ENCODE measurements at regions not wholly inside any gene's neighbourhood (a gene's known extent, or its start where the extent isn't known, plus 50 kb on each side); places are given as distances from the start of the nearest gene placed in this dataset.

DNA sequence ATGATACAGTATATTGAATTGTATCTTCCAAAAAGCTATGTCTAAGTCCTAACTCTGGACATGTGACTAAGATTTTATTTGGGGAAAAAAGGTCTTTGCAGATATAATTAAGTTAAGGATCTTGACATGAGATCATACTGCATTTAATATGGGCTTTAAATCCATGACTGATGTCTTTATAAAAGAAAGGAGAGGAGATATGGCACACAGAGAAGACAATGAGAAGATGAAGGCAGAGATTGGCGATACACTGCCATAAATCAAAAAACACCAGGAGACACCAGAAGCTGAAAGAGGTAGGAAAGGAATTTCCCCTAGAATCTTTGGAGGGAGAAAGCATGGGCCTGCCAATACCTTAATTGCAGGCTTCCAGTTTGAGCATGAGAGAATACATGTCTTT, 1450.2 kb downstream of the HACE1 start:
- H3K9me3 ChIP-seq (replicated peaks in 1 of 3) = no peaks in the 10 kb centered on the region
- H3K36me3 ChIP-seq (replicated peaks in 1 of 2) = no peaks in the 10 kb centered on the region
- no peak for DNase-seq
- WGBS, 4 donors = 70 to 80% (median 75%) methylated on average over 1 of the region's 1 CpG
- no peak overlapping the region for H3K4me3 ChIP-seq
- no peaks in the 10 kb centered on the region for H3K4me1 ChIP-seq (replicated peaks in 1 of 2)
- TF ChIP-seq POLR2A (IDR thresholded peaks at IDR 0.05) = no peak
- TF ChIP-seq, protein P1, sequence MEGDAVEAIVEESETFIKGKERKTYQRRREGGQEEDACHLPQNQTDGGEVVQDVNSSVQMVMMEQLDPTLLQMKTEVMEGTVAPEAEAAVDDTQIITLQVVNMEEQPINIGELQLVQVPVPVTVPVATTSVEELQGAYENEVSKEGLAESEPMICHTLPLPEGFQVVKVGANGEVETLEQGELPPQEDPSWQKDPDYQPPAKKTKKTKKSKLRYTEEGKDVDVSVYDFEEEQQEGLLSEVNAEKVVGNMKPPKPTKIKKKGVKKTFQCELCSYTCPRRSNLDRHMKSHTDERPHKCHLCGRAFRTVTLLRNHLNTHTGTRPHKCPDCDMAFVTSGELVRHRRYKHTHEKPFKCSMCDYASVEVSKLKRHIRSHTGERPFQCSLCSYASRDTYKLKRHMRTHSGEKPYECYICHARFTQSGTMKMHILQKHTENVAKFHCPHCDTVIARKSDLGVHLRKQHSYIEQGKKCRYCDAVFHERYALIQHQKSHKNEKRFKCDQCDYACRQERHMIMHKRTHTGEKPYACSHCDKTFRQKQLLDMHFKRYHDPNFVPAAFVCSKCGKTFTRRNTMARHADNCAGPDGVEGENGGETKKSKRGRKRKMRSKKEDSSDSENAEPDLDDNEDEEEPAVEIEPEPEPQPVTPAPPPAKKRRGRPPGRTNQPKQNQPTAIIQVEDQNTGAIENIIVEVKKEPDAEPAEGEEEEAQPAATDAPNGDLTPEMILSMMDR (IDR thresholded peaks at IDR 0.05) = no peak
- H3K27me3 ChIP-seq = no peaks in the 10 kb centered on the region
- no peak overlapping the region for H3K27ac ChIP-seq
- intact Hi-C loops (cut with DNase I) = no loop called here

DNA sequence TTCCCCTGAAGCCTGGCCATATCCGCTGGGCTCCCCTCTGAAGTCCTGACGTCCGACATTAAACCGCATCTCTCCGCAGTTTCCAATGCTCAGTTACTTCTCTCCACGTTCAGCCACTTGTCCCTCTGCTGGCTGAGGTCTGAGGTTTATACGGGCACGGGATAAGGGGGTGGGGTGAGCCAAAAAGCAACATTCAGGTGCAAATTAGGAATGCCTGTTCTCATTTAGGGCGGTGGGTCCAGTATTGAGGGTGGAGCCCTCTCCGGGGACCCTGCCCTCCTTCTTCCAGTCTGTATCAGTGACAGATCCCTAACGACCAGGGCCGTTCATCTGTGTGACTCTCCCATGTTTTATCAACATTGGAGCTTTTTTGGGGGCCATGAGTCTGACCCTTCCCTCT, 1454.4 kb downstream of the HACE1 start:
- no peaks in the 10 kb centered on the region for H3K27me3 ChIP-seq
- WGBS, 4 donors = 63 to 80% (median 70%) methylated on average over 11 to 12 of the region's 12 CpGs
- H3K9me3 ChIP-seq (replicated peaks in 1 of 3) = no peaks in the 10 kb centered on the region
- H3K4me3 ChIP-seq = no peak overlapping the region
- H3K4me1 ChIP-seq (replicated peaks in 1 of 2) = no peaks in the 10 kb centered on the region
- TF ChIP-seq POLR2A (IDR thresholded peaks at IDR 0.05) = no peak
- TF ChIP-seq, protein P1 (IDR thresholded peaks at IDR 0.05) = no peak
- DNase-seq = no peak
- no peaks in the 10 kb centered on the region for H3K36me3 ChIP-seq (replicated peaks in 1 of 2)
- intact Hi-C loops (cut with DNase I) = no loop called here
- H3K27ac ChIP-seq = no peak overlapping the region

DNA sequence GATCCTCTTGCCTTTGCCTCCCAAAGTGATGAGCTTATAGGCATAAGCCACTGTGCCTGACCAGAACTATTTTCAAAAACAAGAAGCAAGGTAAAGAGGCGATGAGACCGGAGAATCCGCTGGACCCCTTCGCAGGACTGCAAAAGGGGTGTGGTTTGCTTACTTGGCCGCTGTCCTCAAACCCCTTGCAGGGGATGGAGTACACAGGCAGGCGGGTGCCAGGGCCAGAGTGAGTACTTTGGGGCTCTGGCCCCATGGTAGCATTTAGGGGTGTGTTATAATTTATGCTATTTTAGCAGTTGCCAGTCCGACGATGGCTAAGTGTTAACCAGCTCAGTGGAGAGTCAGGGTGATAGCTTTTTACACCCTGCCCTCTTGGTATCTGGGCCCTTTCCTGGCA, 1454.9 kb downstream of the HACE1 start:
- Histone ChIP-seq H3K36me3 (replicated peaks in 1 of 2) (no peaks in the 10 kb centered on the region), H3K27me3 (no peaks in the 10 kb centered on the region), H3K4me3 (no peak overlapping the region), H3K4me1 (replicated peaks in 1 of 2) (no peaks in the 10 kb centered on the region), H3K27ac (no peak overlapping the region), H3K9me3 (replicated peaks in 1 of 3) (no peaks in the 10 kb centered on the region)
- DNase-seq = no peak
- intact Hi-C loops (cut with DNase I) = no loop called here
- TF ChIP-seq, protein P1 (IDR thresholded peaks at IDR 0.05) = no peak
- TF ChIP-seq POLR2A (IDR thresholded peaks at IDR 0.05) = no peak
- WGBS, 4 donors = 85 to 90% (median 88%) methylated on average over 6 to 8 of the region's 8 CpGs

GRCh38 chr6:103396768-103397167, 1463.0 kb downstream of the HACE1 start:
- H3K4me1 ChIP-seq (replicated peaks in 1 of 2) = no peaks in the 10 kb centered on the region
- intact Hi-C loops (cut with DNase I) = no loop called here
- no peak overlapping the region for H3K27ac ChIP-seq
- H3K27me3 ChIP-seq = no peaks in the 10 kb centered on the region
- H3K4me3 ChIP-seq = no peak overlapping the region
- no peak for DNase-seq
- no peak for TF ChIP-seq POLR2A (IDR thresholded peaks at IDR 0.05)
- H3K36me3 ChIP-seq (replicated peaks in 1 of 2) = no peaks in the 10 kb centered on the region
- WGBS, 4 donors = 79 to 93% (median 86%) methylated on average over 2 of the region's 2 CpGs
- H3K9me3 ChIP-seq (replicated peaks in 1 of 3) = no peaks in the 10 kb centered on the region

GRCh38 chr6:103379272-103379671, 1480.4 kb downstream of the HACE1 start:
- intact Hi-C loops (cut with DNase I) = no loop called here
- H3K4me1 ChIP-seq (replicated peaks in 1 of 2) = no peaks in the 10 kb centered on the region
- no peak overlapping the region for H3K4me3 ChIP-seq

More at GRCh38 chr6:103379272-103379671, 1480.4 kb downstream of the HACE1 start:
- Histone ChIP-seq H3K36me3 (replicated peaks in 1 of 2) (no peaks in the 10 kb centered on the region), H3K27ac (no peak overlapping the region), H3K9me3 (replicated peaks in 1 of 3) (no peaks in the 10 kb centered on the region), H3K27me3 (no peaks in the 10 kb centered on the region)
- whole genome bisulfite sequencing, 4 donors = 56 to 73% (median 67%) methylated on average over 2 of the region's 2 CpGs
- no peak for DNase-seq
- no peak for TF ChIP-seq POLR2A (IDR thresholded peaks at IDR 0.05)
- TF ChIP-seq, protein P1 (IDR thresholded peaks at IDR 0.05) = no peak
